Stimulated activated naive CD4-positive, alpha-beta T cell treated with Interleukin-2 at 50 U/mL for 16 hours (primary cell): ENCODE measurements at regions not wholly inside any gene's neighbourhood (a gene's known extent, or its start where the extent isn't known, plus 50 kb on each side); places are given as distances from the start of the nearest gene placed in this dataset.
A peak's percentile ranks its signal among the peaks of the same experiment; 100 is the strongest.

Experiments
- DNase-seq: peaks from one replicate; lab custom pipeline; 2025; lab: John Stamatoyannopoulos, UW

GRCh38 chr13:30845297-30846214 is 60.5 kb upstream of the MEDAG start:
- DNase-seq: no peak

GRCh38 chr13:30846311-30846710 is 59.8 kb upstream of the MEDAG start:
- no peak for DNase-seq

- DNase-seq: peak; percentile 6
Observed at GRCh38 chr13:30846866-30847265, 59.2 kb upstream of the MEDAG start.

GRCh38 chr13:30847650-30848307 is 58.3 kb upstream of the MEDAG start:
- peak; percentile 6 for DNase-seq

GRCh38 chr13:30848332-30849027 is 57.6 kb upstream of the MEDAG start:
- no peak for DNase-seq

- DNase-seq: no peak
Observed at GRCh38 chr13:30849611-30850010, 56.5 kb upstream of the MEDAG start.

- no peak for DNase-seq
Observed at GRCh38 chr13:30850204-30850866, 55.7 kb upstream of the MEDAG start.

- no peak for DNase-seq
Observed at GRCh38 chr13:30850867-30851211, 55.2 kb upstream of the MEDAG start.

GRCh38 chr13:30851697-30852096 is 54.4 kb upstream of the MEDAG start:
- no peak for DNase-seq

GRCh38 chr13:30855569-30855968 is 50.5 kb upstream of the MEDAG start:
- DNase-seq: no peak

- DNase-seq: no peak
Observed at GRCh38 chr13:30856005-30856790, 49.9 kb upstream of the MEDAG start.
